Epithelial cell of esophagus (primary cell): ENCODE measurements at regions not wholly inside any gene's neighbourhood (a gene's known extent, or its start where the extent isn't known, plus 50 kb on each side); places are given as distances from the start of the nearest gene placed in this dataset.
"Not testable (repeated sequence)": the region's sequence is repeated elsewhere in the genome, so short reads cannot be mapped to it uniquely, and the experiment has no call there.

Experiments used
- DNase-seq: peaks from one replicate; pipeline ENCODE4 v3.0.0; 2010; ENCODE audit warnings: low read depth
- H3K4me3 ChIP-seq: 2 replicates; pipeline ENCODE4 v1.5.1; 2011; ENCODE audit warnings: mild to moderate bottlenecking, low read length, control low read depth
- TF ChIP-seq, protein P1 (sequence below): IDR thresholded peaks from 2 replicates; pipeline ENCODE4 v1.5.1; 2011; ENCODE audit warnings: low read depth, mild to moderate bottlenecking, low read length, control low read depth, inconsistent platforms; ENCODE audit not compliant: insufficient read depth; ENCODE audit errors: missing control alignments

DNA sequence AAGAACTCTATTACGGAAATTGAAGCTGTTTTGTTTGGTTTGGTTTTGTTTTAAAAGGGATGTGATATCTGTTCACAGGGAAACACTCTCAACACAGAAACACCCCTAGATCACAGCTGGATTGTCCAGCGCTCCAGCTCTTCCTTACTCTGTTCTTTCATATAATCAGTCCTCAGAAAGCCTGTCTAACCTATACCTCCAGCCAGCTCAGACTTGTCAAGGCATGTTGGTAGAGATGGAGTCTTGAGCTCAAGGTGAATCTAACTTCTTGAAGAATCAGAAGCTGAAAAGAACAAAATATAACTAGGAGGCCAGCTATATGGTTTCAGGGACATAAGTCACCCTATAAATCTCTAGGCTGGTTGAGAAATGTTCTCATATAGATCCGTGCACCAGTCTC is 110.2 kb upstream of the EPHA3 start:
- H3K4me3 ChIP-seq, result no peak overlapping the region
- TF ChIP-seq, protein P1, sequence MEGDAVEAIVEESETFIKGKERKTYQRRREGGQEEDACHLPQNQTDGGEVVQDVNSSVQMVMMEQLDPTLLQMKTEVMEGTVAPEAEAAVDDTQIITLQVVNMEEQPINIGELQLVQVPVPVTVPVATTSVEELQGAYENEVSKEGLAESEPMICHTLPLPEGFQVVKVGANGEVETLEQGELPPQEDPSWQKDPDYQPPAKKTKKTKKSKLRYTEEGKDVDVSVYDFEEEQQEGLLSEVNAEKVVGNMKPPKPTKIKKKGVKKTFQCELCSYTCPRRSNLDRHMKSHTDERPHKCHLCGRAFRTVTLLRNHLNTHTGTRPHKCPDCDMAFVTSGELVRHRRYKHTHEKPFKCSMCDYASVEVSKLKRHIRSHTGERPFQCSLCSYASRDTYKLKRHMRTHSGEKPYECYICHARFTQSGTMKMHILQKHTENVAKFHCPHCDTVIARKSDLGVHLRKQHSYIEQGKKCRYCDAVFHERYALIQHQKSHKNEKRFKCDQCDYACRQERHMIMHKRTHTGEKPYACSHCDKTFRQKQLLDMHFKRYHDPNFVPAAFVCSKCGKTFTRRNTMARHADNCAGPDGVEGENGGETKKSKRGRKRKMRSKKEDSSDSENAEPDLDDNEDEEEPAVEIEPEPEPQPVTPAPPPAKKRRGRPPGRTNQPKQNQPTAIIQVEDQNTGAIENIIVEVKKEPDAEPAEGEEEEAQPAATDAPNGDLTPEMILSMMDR, result no peak

DNA sequence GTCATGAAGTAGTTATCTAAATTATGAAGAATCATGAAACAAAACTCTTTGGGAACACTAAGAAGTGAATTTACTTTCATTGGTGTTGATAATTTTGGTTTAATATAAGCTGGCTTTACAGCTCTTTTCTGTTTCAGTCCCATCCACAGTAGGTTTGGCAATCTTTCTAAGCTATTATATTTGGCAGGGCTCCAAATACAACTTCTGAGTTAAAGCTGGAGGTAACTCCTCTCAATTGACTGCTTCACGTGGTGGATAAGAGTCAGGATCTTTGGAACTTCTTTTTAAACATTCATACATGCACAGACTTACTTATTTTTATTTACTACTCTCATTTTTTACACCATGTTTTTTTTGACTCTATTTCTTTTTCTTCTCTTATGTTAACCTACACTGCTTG is 106.5 kb upstream of the EPHA3 start:
- no peak overlapping the region for H3K4me3 ChIP-seq
- TF ChIP-seq, protein P1, result no peak
- DNase-seq, result peak; percentile 37

More for the DNA sequence above, 110.2 kb upstream of the EPHA3 start:
- peak; percentile 87 for DNase-seq

DNA sequence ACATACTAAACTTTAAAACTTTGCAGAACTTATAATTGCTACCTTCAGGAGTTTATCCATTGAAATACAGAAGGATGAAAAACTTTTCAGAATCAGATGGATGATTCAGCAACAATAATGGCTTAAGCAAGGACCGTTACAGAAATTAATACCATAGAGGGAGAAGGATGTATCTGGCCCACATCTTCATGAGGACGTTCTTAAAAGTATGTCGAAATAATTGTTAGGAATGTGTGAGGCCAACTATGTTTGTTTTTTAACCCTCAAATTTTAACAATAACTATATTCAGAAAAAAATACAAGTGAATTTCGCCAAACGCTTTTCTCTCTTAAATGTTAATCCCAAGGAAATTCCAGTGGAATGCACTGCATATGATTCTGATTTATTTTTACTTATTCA is 105.2 kb upstream of the EPHA3 start:
- TF ChIP-seq, protein P1, result no peak
- no peak overlapping the region for H3K4me3 ChIP-seq
- no peak for DNase-seq

DNA sequence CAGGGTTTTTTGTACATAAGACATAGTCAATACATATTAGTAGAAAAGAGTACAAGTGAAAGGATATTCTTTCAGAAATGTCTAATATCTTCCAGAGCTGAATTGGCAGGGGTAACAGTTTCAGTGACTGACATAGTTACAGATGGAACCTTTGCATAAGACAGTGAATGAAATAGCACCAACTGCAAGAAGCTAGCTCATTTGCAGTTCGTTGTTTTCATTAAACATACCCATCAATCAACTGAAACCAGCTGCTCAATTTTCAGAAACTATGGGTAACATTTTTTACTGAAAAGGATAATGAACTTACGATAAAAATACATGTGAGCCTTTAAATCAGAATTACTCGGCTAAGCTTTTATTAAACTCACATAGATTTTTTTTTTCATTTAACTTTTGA is 93.9 kb upstream of the EPHA3 start:
- no peak for DNase-seq
- TF ChIP-seq, protein P1, result no peak
- H3K4me3 ChIP-seq, result no peak overlapping the region

DNA sequence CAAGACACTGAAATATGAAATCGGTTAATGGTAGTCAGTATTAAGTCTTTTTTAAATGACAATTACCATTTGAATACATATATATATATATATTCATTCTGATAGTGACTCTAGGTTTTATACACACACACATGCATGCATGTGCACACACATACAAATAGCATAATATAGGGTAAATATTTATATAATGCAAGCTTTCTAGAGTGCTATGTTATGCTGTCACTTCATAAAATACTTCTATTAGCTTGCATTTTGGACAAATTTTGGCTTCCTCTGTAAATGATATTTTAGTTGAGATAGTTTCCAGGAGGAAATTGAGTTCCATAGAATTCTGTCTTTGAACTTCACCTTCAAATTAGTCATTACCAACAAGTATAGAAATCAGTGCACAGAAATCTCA is 89.9 kb upstream of the EPHA3 start:
- no peak overlapping the region for H3K4me3 ChIP-seq
- TF ChIP-seq, protein P1, result no peak
- DNase-seq, result no peak

DNA sequence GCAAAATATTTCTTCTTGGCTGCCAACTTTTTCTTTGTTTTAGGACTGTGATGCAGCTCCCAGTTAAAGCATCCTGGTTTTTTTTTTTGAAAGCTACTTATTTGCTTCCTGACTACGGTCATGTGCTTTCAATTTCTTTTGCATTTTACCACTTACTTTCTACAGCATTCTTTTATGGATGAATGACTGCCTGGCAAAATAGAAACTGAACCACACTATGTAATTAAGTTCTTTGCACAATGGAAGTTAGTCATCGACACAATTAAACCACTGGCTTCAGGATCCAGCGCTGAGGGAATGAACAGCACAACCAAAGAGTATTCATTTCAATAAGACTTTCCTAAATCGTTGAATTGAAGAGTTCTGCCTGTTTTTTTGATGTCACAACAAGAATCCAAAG is 82.2 kb upstream of the EPHA3 start:
- peak; percentile 69 for DNase-seq
- TF ChIP-seq, protein P1, result no peak
- H3K4me3 ChIP-seq, result no peak overlapping the region

DNA sequence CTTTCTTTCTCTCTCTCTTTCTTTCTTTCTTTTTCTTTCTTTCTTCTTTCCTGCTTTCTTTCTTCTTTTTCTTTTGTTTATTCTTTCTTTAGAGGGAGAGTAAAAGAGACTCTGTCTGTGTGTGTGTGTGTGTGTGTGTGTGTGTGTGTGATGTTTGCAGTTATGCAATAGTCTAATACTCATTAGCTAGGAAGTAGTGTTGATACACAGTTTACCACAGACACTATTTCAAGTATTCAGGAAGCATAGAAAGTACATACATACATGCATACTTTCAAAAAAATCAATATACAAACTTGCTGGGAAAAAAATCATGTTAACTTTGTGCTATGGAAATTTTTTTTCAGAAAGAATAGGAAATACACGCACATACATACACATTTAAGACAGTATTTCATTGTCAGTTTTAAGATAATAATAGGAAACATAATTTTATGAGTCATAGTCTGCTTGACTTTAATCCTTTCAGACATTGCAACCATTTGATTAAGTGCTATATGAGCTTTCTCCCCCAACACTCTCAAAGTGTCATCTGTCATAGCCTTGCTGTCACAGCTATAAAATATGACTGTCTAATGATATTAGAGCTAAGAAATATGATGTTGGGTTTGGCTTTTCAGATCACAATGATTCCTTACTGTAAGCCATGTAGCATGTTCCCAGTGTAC is 74.9 kb upstream of the EPHA3 start:
- TF ChIP-seq, protein P1, result no peak
- H3K4me3 ChIP-seq, result no peak overlapping the region
- peak; percentile 37 for DNase-seq

DNA sequence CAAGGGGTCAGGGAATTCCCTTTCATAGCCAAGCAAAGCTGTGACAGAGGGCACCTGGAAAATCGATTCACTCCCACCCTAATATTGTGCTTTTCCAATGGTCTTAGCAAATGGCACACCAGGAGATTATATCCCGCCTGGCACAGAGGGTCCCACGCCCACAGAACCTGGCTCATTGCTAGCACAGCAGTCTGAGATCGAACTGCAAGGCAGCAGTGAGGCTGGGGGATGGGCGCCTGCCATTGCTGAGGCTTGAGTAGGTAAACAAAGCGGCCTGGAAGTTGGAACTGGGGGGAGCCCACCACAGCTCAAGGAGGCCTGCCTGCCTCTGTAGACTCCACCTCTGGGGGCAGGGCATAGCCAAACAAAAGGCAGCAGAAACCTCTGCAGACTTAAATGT is 72.7 kb upstream of the EPHA3 start:
- H3K4me3 ChIP-seq, result not testable (repeated sequence)

More for the DNA sequence above, 72.7 kb upstream of the EPHA3 start:
- not testable (repeated sequence) for DNase-seq
